HepG2 (cell line): ENCODE measurements at regions not wholly inside any gene's neighbourhood (a gene's known extent, or its start where the extent isn't known, plus 50 kb on each side); places are given as distances from the start of the nearest gene placed in this dataset.

ENCODE experiments used
- FOXP1 ChIP-seq, 2 experiments: fragments of 450-650 bp in 1 of 2; IDR thresholded peaks; 2 replicates each; pipeline ENCODE4 v1.6.1; 2017 to 2018; ENCODE audit warnings: antibody characterized with exemption in 1 of 2
- IKZF1 ChIP-seq: fragments of 450-650 bp; IDR thresholded peaks from 2 replicates; pipeline ENCODE4 v1.7.1; 2016
- MBD4 ChIP-seq: IDR thresholded peaks from 2 replicates; pipeline ENCODE4 v1.6.1; 2012; ENCODE audit warnings: low read length, inconsistent platforms, borderline replicate concordance
- MTA1 ChIP-seq: sonication (generic); formaldehyde crosslinking; IDR thresholded peaks from 2 replicates; pipeline ENCODE4 v1.4.0; 2020; ENCODE audit warnings: missing genetic modification reagents, mild to moderate bottlenecking, borderline replicate concordance
- NR2F1 ChIP-seq, 2 experiments: fragments of 450-650 bp in 1 of 2; formaldehyde crosslinking in 1 of 2; IDR thresholded peaks; 2 replicates each; pipeline versions ENCODE4 v1.5.0 to v1.6.1; 2016 to 2020; ENCODE audit warnings: mild to moderate bottlenecking in 1 of 2, missing compliant biosample characterization in 1 of 2, missing genetic modification reagents in 1 of 2, moderate library complexity in 1 of 2
- POLR2AphosphoS2 ChIP-seq: IDR thresholded peaks from 2 replicates; pipeline ENCODE4 v1.6.1; 2011; ENCODE audit warnings: low read depth, low read length, improper control_type of control experiment
- RFXANK ChIP-seq: IDR thresholded peaks from 2 replicates; pipeline ENCODE4 v1.6.1; 2016
- SKI ChIP-seq: fragments of 450-650 bp; IDR thresholded peaks from one replicate; pipeline ENCODE4 v1.6.1; 2018; ENCODE audit warnings: mild to moderate bottlenecking; ENCODE audit not compliant: partially characterized antibody
- SMC3 ChIP-seq: IDR thresholded peaks from 2 replicates; pipeline ENCODE4 v1.6.1; 2011; ENCODE audit warnings: low read length, improper control_type of control experiment
- SRSF4 ChIP-seq: fragments of 200-400 bp; formaldehyde crosslinking; IDR thresholded peaks from one replicate; pipeline ENCODE4 v1.6.1; 2018; ENCODE audit warnings: mild to moderate bottlenecking, low read depth, low read length, moderate library complexity; ENCODE audit not compliant: poor library complexity, severe bottlenecking
- SSRP1 ChIP-seq: IDR thresholded peaks from 2 replicates; pipeline ENCODE4 v1.6.1; 2016; ENCODE audit warnings: control low read depth
- STAG1 ChIP-seq: sonication (generic); formaldehyde crosslinking; IDR thresholded peaks from 2 replicates; pipeline ENCODE4 v1.4.0; 2020; ENCODE audit warnings: missing genetic modification reagents
- TBP ChIP-seq: sonication (generic); formaldehyde crosslinking; IDR thresholded peaks from 2 replicates; pipeline ENCODE4 v1.5.0; 2020; ENCODE audit warnings: missing genetic modification reagents
- TRIM24 ChIP-seq: sonication (generic); formaldehyde crosslinking; IDR thresholded peaks from 2 replicates; pipeline ENCODE4 v1.8.0; 2022; ENCODE audit warnings: mild to moderate bottlenecking, missing genetic modification reagents
- YEATS2 ChIP-seq: sonication (generic); formaldehyde crosslinking; IDR thresholded peaks from 2 replicates; pipeline ENCODE4 v1.4.0; 2020; ENCODE audit warnings: missing genetic modification reagents, borderline replicate concordance
- ZBTB3 ChIP-seq: sonication (generic); formaldehyde crosslinking; IDR thresholded peaks from 2 replicates; pipeline ENCODE4 v1.4.0; 2020; ENCODE audit warnings: low read depth, mild to moderate bottlenecking, moderate library complexity, missing genetic modification reagents, borderline replicate concordance
- ZEB1 ChIP-seq: IDR thresholded peaks from 2 replicates; pipeline ENCODE4 v1.6.1; 2012; ENCODE audit warnings: mild to moderate bottlenecking, low read depth, inconsistent platforms; ENCODE audit not compliant: insufficient replicate concordance
- ZNF101 ChIP-seq: sonication (generic); formaldehyde crosslinking; IDR thresholded peaks from 2 replicates; pipeline ENCODE4 v1.4.0; 2020; ENCODE audit warnings: mild to moderate bottlenecking, low read depth, missing genetic modification reagents, borderline replicate concordance
- ZNF121 ChIP-seq: sonication (generic); formaldehyde crosslinking; IDR thresholded peaks from 2 replicates; pipeline ENCODE4 v1.5.0; 2020; ENCODE audit warnings: mild to moderate bottlenecking, missing genetic modification reagents
- ZNF225 ChIP-seq: sonication (generic); formaldehyde crosslinking; IDR thresholded peaks from 2 replicates; pipeline ENCODE4 v1.4.0; 2020; ENCODE audit warnings: mild to moderate bottlenecking, missing genetic modification reagents
- ZNF232 ChIP-seq: sonication (generic); formaldehyde crosslinking; IDR thresholded peaks from 2 replicates; pipeline ENCODE4 v1.4.0; 2020; ENCODE audit warnings: missing genetic modification reagents, borderline replicate concordance
- ZNF331 ChIP-seq: sonication (generic); formaldehyde crosslinking; IDR thresholded peaks from 2 replicates; pipeline ENCODE4 v1.4.0; 2020; ENCODE audit warnings: missing genetic modification reagents
- ZNF816 ChIP-seq: sonication (generic); formaldehyde crosslinking; IDR thresholded peaks from 2 replicates; pipeline ENCODE4 v1.8.0; 2022; ENCODE audit warnings: missing genetic modification reagents, mild to moderate bottlenecking, borderline replicate concordance
- TF ChIP-seq, protein P1 (sequence below): sonication (generic); formaldehyde crosslinking; IDR thresholded peaks from 2 replicates; pipeline ENCODE4 v1.5.0; 2020; ENCODE audit warnings: missing genetic modification reagents, mild to moderate bottlenecking, borderline replicate concordance
- TF ChIP-seq, protein P2 (sequence below): sonication (generic); formaldehyde crosslinking; IDR thresholded peaks from 2 replicates; pipeline ENCODE4 v1.8.0; 2022; ENCODE audit warnings: missing genetic modification reagents, mild to moderate bottlenecking, borderline replicate concordance
- TF ChIP-seq, protein P3 (sequence below): sonication (generic); formaldehyde crosslinking; IDR thresholded peaks from 2 replicates; pipeline ENCODE4 v1.4.0; 2020; ENCODE audit warnings: mild to moderate bottlenecking, missing genetic modification reagents
- TF ChIP-seq, protein P4 (sequence below): sonication (generic); formaldehyde crosslinking; IDR thresholded peaks from 2 replicates; pipeline ENCODE4 v1.4.0; 2020; ENCODE audit warnings: mild to moderate bottlenecking, low read depth, missing genetic modification reagents

DNA sequence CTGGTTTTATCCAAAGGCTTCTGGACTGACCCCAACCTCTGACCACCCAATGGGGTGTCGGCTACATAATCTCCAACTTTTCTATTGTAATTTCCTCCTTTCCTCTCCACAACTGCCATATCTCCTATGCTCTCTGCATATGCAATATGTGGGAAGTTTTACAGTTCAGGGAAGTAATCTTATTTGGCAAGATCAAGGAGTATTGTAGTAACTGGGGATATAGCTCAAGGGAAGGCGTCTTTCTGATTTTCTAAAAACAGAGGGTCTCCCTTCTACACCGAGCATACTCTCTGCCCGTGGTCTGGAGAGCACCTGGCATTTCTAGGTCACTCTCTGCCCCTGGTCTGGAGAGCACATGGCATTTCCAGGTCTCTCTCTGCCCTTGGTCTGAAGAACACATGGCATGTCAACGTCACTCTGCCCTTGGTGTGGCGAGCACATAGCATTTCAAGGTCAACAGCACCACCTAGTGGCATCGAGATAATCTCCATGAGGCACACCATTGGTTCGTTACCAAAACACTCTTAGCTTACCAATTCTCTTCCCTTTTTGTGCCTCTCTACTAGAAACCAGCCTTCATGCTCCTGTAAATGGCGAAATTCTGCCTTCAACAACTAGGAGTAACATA, 616.4 kb upstream of the NUDT12 start (continued):
- TF ChIP-seq MTA1 (CRISPR knock-in tag) = no peak
- no peak for TF ChIP-seq POLR2AphosphoS2
- no peak for TF ChIP-seq ZBTB3 (CRISPR knock-in tag)
- no peak for TF ChIP-seq ZNF225 (CRISPR knock-in tag)
- TF ChIP-seq IKZF1 = no peak
- no peak for TF ChIP-seq RFXANK (CRISPR knock-in tag)
- TF ChIP-seq ZNF101 (CRISPR knock-in tag) = no peak
- TF ChIP-seq ZNF232 (CRISPR knock-in tag) = no peak
- no peak for TF ChIP-seq ZNF816 (CRISPR knock-in tag)
- TF ChIP-seq, protein P1, sequence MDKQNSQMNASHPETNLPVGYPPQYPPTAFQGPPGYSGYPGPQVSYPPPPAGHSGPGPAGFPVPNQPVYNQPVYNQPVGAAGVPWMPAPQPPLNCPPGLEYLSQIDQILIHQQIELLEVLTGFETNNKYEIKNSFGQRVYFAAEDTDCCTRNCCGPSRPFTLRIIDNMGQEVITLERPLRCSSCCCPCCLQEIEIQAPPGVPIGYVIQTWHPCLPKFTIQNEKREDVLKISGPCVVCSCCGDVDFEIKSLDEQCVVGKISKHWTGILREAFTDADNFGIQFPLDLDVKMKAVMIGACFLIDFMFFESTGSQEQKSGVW (CRISPR knock-in tag) = no peak
- peak; percentile 94 for TF ChIP-seq STAG1 (CRISPR knock-in tag)
- TF ChIP-seq, protein P2, sequence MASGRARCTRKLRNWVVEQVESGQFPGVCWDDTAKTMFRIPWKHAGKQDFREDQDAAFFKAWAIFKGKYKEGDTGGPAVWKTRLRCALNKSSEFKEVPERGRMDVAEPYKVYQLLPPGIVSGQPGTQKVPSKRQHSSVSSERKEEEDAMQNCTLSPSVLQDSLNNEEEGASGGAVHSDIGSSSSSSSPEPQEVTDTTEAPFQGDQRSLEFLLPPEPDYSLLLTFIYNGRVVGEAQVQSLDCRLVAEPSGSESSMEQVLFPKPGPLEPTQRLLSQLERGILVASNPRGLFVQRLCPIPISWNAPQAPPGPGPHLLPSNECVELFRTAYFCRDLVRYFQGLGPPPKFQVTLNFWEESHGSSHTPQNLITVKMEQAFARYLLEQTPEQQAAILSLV (CRISPR knock-in tag) = no peak
- TF ChIP-seq ZNF121 (CRISPR knock-in tag) = no peak
- TF ChIP-seq TRIM24 (CRISPR knock-in tag) = no peak
- TF ChIP-seq ZEB1 = no peak
- TF ChIP-seq FOXP1 (IDR thresholded peaks at IDR 0.05) = no peak
- TF ChIP-seq FOXP1 (CRISPR knock-in tag; IDR thresholded peaks at IDR 0.05) = no peak
- no peak for TF ChIP-seq SSRP1
- TF ChIP-seq MBD4 = no peak
- no peak for TF ChIP-seq NR2F1 (CRISPR knock-in tag; IDR thresholded peaks at IDR 0.05)
- no peak for TF ChIP-seq YEATS2
- TF ChIP-seq SKI = no peak
- TF ChIP-seq TBP (CRISPR knock-in tag) = no peak
- peak; percentile 87 for TF ChIP-seq SMC3
- TF ChIP-seq, protein P3, sequence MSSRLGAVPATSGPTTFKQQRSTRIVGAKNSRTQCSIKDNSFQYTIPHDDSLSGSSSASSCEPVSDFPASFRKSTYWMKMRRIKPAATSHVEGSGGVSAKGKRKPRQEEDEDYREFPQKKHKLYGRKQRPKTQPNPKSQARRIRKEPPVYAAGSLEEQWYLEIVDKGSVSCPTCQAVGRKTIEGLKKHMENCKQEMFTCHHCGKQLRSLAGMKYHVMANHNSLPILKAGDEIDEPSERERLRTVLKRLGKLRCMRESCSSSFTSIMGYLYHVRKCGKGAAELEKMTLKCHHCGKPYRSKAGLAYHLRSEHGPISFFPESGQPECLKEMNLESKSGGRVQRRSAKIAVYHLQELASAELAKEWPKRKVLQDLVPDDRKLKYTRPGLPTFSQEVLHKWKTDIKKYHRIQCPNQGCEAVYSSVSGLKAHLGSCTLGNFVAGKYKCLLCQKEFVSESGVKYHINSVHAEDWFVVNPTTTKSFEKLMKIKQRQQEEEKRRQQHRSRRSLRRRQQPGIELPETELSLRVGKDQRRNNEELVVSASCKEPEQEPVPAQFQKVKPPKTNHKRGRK (CRISPR knock-in tag) = no peak
- TF ChIP-seq, protein P4, sequence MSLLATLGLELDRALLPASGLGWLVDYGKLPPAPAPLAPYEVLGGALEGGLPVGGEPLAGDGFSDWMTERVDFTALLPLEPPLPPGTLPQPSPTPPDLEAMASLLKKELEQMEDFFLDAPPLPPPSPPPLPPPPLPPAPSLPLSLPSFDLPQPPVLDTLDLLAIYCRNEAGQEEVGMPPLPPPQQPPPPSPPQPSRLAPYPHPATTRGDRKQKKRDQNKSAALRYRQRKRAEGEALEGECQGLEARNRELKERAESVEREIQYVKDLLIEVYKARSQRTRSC (CRISPR knock-in tag) = no peak
- no peak for TF ChIP-seq ZNF331
- no peak for TF ChIP-seq SRSF4
